KMS-11 (cell line): ENCODE measurements at regions not wholly inside any gene's neighbourhood (a gene's known extent, or its start where the extent isn't known, plus 50 kb on each side); places are given as distances from the start of the nearest gene placed in this dataset.

Experiments used
- H2AFZ ChIP-seq: fragments of 200-600 bp; sonication (generic); 2 replicates; pipeline ENCODE4 v1.6.1; 2016; ENCODE audit warnings: antibody characterized with exemption, mixed run types, low read depth
- H3K27ac ChIP-seq: fragments of 200-600 bp; sonication (generic); 2 replicates; pipeline ENCODE4 v1.6.1; 2016; ENCODE audit warnings: mild to moderate bottlenecking, mixed run types
- H3K27me3 ChIP-seq: fragments of 200-600 bp; sonication (generic); 2 replicates; pipeline ENCODE4 v1.6.1; 2017; ENCODE audit warnings: mild to moderate bottlenecking, low read depth, mixed run types, moderate library complexity; ENCODE audit not compliant: insufficient read depth
- H3K36me3 ChIP-seq: fragments of 200-600 bp; sonication (generic); 2 replicates; pipeline ENCODE4 v1.6.1; 2017; ENCODE audit warnings: mild to moderate bottlenecking, mixed run types; ENCODE audit not compliant: insufficient read depth
- H3K4me1 ChIP-seq: fragments of 200-600 bp; sonication (generic); 2 replicates; pipeline ENCODE4 v1.6.1; 2016; ENCODE audit warnings: mild to moderate bottlenecking, low read depth, mixed run types; ENCODE audit not compliant: poor library complexity, severe bottlenecking
- H3K4me2 ChIP-seq: fragments of 200-600 bp; sonication (generic); 2 replicates; pipeline ENCODE4 v1.7.0; 2016; ENCODE audit warnings: mild to moderate bottlenecking, mixed run types
- H3K4me3 ChIP-seq: fragments of 200-600 bp; sonication (generic); IDR thresholded peaks from 2 replicates; pipeline ENCODE4 v1.6.1; 2017; ENCODE audit warnings: low read depth, low read length, mixed read lengths; ENCODE audit not compliant: insufficient read depth
- H3K79me2 ChIP-seq: fragments of 200-600 bp; sonication (generic); 2 replicates; pipeline ENCODE4 v1.6.1; 2016; ENCODE audit warnings: low read depth, mixed run types; ENCODE audit not compliant: insufficient read depth
- H3K9ac ChIP-seq: fragments of 200-600 bp; sonication (generic); 2 replicates; pipeline ENCODE4 v1.6.1; 2016; ENCODE audit warnings: mild to moderate bottlenecking, mixed run types
- H4K20me1 ChIP-seq: fragments of 200-600 bp; sonication (generic); 2 replicates; pipeline ENCODE4 v1.6.1; 2016; ENCODE audit warnings: mild to moderate bottlenecking, mixed run types; ENCODE audit not compliant: insufficient read depth
- TF ChIP-seq, protein P1 (sequence below): fragments of 200-600 bp; sonication (generic); conservative IDR thresholded peaks from 2 replicates; pipeline ENCODE4 v1.6.1; 2017; ENCODE audit warnings: low read depth, mild to moderate bottlenecking, antibody characterized with exemption, low read length, moderate library complexity, mixed read lengths

DNA sequence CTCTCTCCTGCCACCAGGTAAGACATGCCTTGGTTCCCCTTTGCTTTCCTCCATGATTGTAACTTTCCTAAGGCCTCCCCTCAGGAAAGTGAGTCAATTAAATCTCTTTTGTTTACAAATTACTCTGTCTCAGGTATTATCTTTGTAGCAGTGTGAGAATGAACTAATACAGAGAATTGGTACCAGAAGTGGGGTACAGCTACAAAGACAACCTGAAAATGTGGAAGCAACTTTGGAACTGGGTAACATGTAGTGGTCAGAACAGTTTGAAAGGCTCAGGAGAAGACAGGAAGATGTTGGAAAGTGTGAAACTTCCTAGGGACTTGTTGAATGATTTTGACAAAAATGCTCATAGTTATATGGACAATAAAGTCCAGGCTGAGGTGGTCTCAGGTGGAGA lies 97.2 kb downstream of the FAM170A start:
- Histone ChIP-seq H3K4me1 (no peaks in the 10 kb centered on the region), H3K9ac (no peak overlapping the region), H3K4me3 (no peak overlapping the region), H3K27me3 (no peaks in the 10 kb centered on the region), H3K79me2 (no peaks in the 10 kb centered on the region), H3K27ac (no peak overlapping the region), H2AFZ (no peak overlapping the region), H3K36me3 (no peaks in the 10 kb centered on the region), H3K4me2 (no peak overlapping the region), H4K20me1 (no peaks in the 10 kb centered on the region)
- TF ChIP-seq, protein P1, sequence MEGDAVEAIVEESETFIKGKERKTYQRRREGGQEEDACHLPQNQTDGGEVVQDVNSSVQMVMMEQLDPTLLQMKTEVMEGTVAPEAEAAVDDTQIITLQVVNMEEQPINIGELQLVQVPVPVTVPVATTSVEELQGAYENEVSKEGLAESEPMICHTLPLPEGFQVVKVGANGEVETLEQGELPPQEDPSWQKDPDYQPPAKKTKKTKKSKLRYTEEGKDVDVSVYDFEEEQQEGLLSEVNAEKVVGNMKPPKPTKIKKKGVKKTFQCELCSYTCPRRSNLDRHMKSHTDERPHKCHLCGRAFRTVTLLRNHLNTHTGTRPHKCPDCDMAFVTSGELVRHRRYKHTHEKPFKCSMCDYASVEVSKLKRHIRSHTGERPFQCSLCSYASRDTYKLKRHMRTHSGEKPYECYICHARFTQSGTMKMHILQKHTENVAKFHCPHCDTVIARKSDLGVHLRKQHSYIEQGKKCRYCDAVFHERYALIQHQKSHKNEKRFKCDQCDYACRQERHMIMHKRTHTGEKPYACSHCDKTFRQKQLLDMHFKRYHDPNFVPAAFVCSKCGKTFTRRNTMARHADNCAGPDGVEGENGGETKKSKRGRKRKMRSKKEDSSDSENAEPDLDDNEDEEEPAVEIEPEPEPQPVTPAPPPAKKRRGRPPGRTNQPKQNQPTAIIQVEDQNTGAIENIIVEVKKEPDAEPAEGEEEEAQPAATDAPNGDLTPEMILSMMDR: no peak

DNA sequence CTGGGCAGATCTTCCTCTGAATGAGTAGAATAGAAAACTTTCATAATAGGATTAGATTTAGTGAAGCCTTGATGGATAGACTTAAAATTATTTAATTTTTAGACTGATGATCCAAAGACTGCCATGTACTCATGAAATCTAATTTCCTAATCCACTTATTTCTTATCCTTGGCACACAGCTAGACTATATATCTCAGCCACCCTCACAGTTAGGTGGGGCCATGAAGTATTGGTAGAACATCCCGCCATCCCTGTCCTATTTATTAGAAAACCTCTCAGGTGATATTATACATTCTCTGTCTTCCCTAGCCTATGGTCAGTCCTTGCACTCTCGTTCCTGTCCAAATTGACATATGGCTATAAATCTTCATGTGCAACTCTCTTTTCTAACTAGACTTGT lies 110.9 kb downstream of the FAM170A start:
- Histone ChIP-seq H3K27me3 (no peaks in the 10 kb centered on the region), H3K4me2 (no peak overlapping the region), H3K9ac (no peak overlapping the region), H3K79me2 (no peaks in the 10 kb centered on the region), H4K20me1 (no peaks in the 10 kb centered on the region), H3K4me1 (no peaks in the 10 kb centered on the region), H2AFZ (no peak overlapping the region), H3K27ac (no peak overlapping the region), H3K4me3 (no peak overlapping the region), H3K36me3 (no peaks in the 10 kb centered on the region)
- TF ChIP-seq, protein P1: no peak

DNA sequence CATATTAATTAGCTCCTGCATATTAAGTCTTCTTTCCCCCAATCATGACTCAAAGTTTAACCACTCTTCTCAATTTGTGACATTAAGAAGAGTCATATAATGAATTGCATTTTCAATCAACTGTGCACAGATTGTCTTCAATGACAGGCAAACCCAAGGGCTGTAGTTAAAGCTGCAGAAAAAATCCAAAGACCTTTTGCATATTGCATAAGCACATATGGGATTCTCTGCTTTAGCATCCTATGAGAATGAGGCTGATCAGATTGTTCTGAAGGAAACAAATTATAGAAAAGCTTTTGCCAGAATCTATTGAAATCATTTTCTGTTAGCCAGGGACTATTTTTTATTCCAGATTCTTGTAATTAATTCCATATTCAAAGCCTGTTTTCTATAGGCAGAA lies 112.3 kb downstream of the FAM170A start:
- Histone ChIP-seq H3K27ac (no peak overlapping the region), H3K27me3 (no peaks in the 10 kb centered on the region), H3K79me2 (no peaks in the 10 kb centered on the region), H3K4me3 (no peak overlapping the region), H3K36me3 (no peaks in the 10 kb centered on the region), H4K20me1 (no peaks in the 10 kb centered on the region), H3K4me2 (no peak overlapping the region), H3K4me1 (no peaks in the 10 kb centered on the region), H3K9ac (no peak overlapping the region), H2AFZ (no peak overlapping the region)
- TF ChIP-seq, protein P1: no peak

DNA sequence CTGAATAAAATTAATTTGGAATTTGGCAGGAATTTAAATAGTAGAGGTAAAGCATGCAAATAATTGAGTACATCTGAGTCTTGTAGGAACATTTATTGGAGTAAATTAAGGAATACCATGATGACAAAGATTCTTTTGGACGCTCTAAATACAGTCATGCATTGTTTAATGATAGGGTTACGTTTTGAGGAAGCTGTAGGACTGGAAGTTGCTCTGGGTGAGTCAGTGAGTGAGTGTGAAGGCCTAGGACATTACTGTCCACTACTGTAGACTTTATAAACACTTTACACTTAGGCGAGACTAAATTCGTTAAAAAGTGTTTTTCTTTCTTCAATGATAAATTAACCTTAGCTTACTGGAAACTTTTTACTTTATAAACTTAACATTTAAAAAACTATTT lies 113.0 kb downstream of the FAM170A start:
- TF ChIP-seq, protein P1: no peak
- Histone ChIP-seq H3K27ac (no peak overlapping the region), H3K4me2 (no peak overlapping the region), H3K79me2 (no peaks in the 10 kb centered on the region), H4K20me1 (no peaks in the 10 kb centered on the region), H3K36me3 (no peaks in the 10 kb centered on the region), H3K9ac (no peak overlapping the region), H3K4me1 (no peaks in the 10 kb centered on the region), H3K4me3 (no peak overlapping the region), H2AFZ (no peak overlapping the region), H3K27me3 (no peaks in the 10 kb centered on the region)

DNA sequence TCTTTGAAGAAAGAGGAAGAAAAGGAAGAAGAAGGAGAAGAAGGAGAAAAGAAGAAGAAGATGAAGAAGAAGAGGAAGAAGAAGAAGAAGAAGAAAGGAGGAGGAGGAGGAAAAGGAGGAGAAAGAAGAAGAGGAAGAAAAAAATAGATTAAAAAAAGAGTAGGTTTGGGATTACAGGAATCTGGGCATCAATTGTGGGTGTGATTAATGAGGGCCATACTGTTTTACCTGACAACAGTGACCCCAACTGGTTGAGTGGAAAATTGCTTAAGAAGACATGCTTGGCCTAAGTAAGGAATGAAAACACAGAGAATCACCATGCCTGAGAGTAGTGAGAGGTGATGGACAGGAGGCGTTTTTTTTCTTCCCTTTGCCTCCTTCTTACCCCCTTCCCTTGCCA lies 114.6 kb downstream of the FAM170A start:
- Histone ChIP-seq H3K9ac (no peak overlapping the region), H3K4me1 (no peaks in the 10 kb centered on the region), H2AFZ (no peak overlapping the region), H3K4me3 (no peak overlapping the region), H3K27me3 (no peaks in the 10 kb centered on the region), H3K4me2 (no peak overlapping the region), H3K36me3 (no peaks in the 10 kb centered on the region), H3K27ac (no peak overlapping the region), H3K79me2 (no peaks in the 10 kb centered on the region), H4K20me1 (no peaks in the 10 kb centered on the region)
- TF ChIP-seq, protein P1: peak; percentile 62
